ENCODE measurements at regions not wholly inside any gene's neighbourhood (a gene's known extent, or its start where the extent isn't known, plus 50 kb on each side); places are given as distances from the start of the nearest gene placed in this dataset.

- DNase-seq, result no peak
Observed at GRCh38 chr2:204437815-204438756, 107.2 kb upstream of the PARD3B start.

GRCh38 chr2:204441316-204441715, 104.0 kb upstream of the PARD3B start:
- no peak for DNase-seq

- no peak for DNase-seq
Observed at GRCh38 chr2:204445149-204445548, 100.1 kb upstream of the PARD3B start.

- no peak for DNase-seq
Observed at GRCh38 chr2:204447722-204448121, 97.6 kb upstream of the PARD3B start.

- DNase-seq, result no peak
Observed at GRCh38 chr2:204449977-204450376, 95.3 kb upstream of the PARD3B start.

- DNase-seq, result no peak
Observed at GRCh38 chr2:204451766-204452165, 93.5 kb upstream of the PARD3B start.

- no peak for DNase-seq
Observed at GRCh38 chr2:204452464-204453023, 92.7 kb upstream of the PARD3B start.

GRCh38 chr2:204453730-204454167, 91.5 kb upstream of the PARD3B start:
- no peak for DNase-seq

- no peak for DNase-seq
Observed at GRCh38 chr2:204454672-204455380, 90.4 kb upstream of the PARD3B start.

GRCh38 chr2:204468746-204469429, 76.4 kb upstream of the PARD3B start:
- no peak for DNase-seq

- DNase-seq, result no peak
Observed at GRCh38 chr2:204470178-204470620, 75.1 kb upstream of the PARD3B start.

- DNase-seq, result no peak
Observed at GRCh38 chr2:204470621-204471196, 74.6 kb upstream of the PARD3B start.

GRCh38 chr2:204472375-204472774, 72.9 kb upstream of the PARD3B start:
- DNase-seq, result no peak

GRCh38 chr2:204473224-204473623, 72.1 kb upstream of the PARD3B start:
- no peak for DNase-seq

GRCh38 chr2:204475399-204475798, 69.9 kb upstream of the PARD3B start:
- DNase-seq, result no peak

- no peak for DNase-seq
Observed at GRCh38 chr2:204477358-204477950, 67.8 kb upstream of the PARD3B start.

GRCh38 chr2:204479557-204479956, 65.7 kb upstream of the PARD3B start:
- DNase-seq, result no peak

GRCh38 chr2:204480676-204481075, 64.6 kb upstream of the PARD3B start:
- no peak for DNase-seq

GRCh38 chr2:204483608-204484081, 61.6 kb upstream of the PARD3B start:
- DNase-seq, result no peak

- DNase-seq, result no peak
Observed at GRCh38 chr2:204486321-204486720, 59.0 kb upstream of the PARD3B start.

GRCh38 chr2:204486805-204487204, 58.5 kb upstream of the PARD3B start:
- no peak for DNase-seq

Data from occipital lobe (tissue), 1 donor.